ENCODE measurements at regions not wholly inside any gene's neighbourhood (a gene's known extent, or its start where the extent isn't known, plus 50 kb on each side); places are given as distances from the start of the nearest gene placed in this dataset.
A peak's percentile ranks its signal among the peaks of the same experiment; 100 is the strongest.
"Not testable (repeated sequence)": the region's sequence is repeated elsewhere in the genome, so short reads cannot be mapped to it uniquely, and the experiment has no call there.

DNA sequence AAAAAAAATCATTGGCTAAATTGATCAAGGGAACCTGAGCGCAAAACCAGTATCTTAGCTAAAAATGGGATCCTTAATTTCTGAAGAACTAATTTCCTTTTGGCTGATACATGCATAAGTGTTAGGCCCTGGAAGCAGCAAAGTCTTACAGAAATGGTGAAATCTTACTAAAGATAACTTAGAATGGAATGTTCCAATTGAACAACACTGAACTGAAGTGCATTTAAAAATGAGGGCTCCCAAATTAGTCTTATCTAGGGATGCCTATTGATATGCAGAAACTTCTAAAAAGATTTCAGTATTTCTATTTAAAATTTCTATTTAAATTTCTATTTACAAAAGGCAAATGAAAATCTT is 120.7 kb upstream of the BANK1 start:
- DNase-seq: no peak

DNA sequence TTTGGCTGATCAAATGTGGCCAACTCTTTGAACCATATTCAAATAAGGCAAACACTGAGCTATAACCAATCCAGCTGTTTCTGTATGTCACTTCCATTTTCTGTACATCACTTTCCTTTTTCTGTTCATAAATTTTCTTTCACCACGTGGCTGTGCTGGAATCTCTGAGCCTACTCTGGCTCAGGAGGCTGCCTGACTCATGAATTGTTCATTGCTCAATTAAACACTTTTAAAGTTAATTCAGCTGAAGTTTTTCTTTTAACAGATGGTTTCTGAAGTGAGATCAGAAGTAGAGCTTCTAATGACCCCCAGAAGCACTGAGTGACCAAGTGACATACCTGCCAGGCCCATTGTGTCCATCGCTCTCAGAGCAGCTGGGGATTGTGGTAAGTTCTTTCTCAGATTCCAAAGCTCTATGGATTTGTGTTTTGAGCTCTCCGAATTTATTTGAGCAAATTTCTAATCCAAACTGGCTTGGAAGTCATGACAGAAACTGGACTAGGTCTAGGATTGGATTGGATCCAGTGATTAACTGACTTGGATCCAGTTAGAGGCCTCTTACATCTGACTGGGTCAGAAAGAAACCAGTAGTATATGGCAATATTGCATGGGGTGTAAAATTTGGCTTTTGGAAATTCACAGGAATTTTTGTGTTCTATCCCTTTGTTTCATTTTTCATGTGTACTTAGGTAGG is 121.2 kb upstream of the BANK1 start:
- DNase-seq: no peak

DNA sequence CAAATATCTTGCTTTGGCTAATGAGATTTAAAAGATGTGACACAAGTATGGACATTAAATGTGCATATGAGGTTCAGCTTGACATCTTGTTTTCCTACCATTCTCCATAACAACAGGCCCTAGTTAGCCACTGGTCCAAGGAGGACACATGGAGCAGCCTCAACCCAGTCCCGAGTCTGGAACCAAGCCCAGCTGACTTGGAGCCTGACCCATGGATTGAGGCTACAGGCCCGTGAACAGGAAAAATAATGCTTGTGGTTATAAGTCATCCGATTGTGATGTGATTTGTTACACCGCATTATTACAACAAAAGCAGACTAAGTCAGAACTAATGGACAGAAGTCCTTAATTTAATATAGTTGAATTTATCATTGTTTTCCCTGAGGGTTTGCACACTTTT is 123.2 kb upstream of the BANK1 start:
- DNase-seq: no peak

DNA sequence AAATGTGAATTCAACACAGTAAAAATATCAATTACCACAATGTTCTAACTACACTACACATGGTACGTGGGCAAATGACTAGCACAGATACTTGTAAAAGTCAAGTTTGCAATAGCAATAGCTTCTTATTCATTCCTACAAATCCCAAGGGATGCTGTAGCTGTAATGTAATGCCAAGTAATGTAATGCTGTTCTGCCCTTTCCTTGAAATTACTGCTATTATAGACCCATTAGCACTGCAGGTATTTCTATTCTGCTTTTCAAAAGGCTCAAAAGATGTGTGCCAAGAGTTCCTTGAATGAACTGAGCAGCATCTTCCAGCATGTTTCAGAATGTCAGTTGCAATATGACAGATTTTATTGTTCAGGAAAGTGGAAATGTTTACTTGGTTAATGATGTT is 129.9 kb upstream of the BANK1 start:
- no peak for DNase-seq

DNA sequence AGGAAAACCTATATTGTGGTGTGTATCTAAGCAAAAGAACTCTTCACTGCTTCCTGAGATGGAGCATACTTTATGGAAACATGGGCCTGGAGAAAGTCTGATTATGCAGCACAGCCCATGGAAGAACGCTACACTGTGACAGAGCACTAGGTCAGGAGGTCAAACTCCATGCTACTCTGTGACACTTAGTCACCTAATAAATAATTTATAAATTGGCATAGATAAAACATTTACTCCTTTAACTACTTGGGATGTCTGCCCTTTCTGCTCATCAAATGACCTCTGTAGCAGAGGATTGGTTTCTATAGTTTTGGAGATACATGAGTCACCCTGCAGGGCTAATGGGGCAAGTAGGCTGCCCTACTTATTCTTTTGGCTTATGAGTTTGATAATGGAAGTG is 134.7 kb upstream of the BANK1 start:
- no peak for DNase-seq

DNA sequence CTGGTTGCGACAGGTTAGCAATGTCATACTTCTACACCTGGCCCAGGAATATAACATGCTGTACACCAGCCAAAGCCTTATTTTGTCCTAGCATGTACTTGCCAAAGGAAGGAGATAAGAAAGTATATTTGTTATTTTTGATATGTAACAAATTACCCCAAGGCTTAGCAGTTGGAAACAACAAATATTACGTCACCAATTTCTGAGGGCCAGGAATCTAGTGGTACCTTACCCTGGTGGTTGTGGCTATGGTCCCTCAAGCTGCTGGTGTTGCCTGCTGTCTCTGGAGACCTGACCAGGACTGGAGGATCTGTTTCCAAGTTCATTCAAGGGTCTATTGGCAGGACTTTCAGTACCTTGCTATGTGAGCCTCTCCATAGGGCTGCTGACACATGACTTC is 135.5 kb upstream of the BANK1 start:
- no peak for DNase-seq

DNA sequence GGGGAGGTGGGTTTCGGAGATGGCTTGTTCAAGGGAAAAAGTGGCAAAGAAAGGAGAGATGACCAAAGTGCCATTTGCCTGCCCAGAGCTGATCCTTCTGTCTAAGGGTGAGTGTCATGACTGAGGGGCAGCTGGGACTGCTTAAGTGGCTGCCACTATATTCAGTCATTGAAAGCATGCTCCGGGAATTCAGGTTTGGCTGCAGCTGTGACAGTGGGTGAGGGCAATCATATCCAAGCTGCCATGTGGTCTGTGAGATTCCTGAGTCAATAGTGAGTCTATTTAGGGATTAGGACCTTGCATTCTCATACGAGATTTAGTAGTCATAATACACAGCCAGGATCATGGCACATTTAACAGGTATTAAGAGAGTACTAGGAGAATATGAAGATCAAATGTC is 138.8 kb upstream of the BANK1 start:
- DNase-seq: no peak

DNA sequence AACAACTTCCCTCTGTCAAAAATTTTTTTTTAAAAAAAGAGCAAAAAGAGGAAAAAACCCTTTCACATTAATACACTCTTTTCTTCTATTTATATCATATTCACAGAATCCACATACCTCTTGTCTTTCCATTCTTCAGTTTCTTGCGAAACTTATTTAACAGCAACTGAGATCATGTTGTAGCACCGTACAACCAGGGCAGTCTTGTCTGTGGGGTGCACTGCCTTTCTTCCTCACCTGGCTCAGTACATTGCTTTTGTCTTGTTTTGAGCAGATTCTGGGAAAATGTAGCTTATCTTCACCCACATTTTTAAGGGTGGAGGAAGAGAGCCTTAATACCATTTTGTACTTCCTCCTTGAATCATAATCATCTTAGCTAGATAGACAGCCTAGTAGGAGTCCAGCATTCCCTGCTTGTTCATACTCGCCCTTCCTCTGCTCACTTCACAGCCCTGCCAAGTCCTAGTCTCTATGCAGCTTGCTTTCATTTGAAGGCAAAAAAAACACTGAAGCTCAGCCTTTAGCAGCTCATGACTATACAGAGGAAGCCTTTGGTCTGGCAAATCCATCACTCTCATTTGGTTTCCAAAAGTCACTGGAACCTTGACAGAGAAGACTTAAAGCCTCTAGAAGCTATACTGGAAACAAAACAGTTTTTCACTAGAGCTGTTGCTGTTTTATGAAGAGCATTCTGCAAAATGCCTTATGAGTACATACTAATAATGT is 140.6 kb upstream of the BANK1 start:
- DNase-seq: peak; percentile 43

DNA sequence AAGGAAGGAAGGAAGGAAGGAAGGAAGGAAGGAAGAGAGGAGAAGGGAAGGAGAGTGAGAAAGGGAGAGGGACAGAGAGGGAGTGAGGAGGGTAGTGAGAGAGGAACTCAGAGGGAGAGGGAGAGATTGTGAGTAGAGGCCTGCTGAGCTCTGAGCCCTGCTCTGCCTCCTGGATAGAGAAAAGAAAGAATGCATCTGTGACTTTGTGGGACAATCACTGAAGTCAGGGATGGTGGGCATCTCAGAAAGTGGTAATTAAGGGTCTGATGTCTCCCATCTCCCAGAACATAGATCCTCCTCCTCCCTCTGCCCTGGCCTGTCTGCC is 142.9 kb upstream of the BANK1 start:
- no peak for DNase-seq

DNA sequence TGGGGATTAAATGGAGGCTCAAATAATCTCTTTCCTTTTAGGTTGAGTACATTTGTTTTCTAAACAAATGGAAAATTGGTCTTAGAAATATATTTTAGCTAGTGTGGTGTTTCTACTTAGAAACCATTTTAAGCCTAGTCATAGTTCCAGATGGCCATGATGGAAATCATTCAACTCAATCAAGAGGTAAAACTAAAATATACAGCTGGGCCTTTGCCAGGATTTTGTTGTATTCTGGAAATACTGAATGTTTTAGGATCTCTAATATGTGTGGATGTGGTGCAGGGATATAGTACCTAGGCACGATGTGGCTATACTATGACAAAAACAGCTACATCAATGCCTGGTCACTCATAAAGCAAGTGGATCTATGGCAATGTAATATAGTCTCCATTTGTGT is 146.0 kb upstream of the BANK1 start:
- DNase-seq: no peak

DNA sequence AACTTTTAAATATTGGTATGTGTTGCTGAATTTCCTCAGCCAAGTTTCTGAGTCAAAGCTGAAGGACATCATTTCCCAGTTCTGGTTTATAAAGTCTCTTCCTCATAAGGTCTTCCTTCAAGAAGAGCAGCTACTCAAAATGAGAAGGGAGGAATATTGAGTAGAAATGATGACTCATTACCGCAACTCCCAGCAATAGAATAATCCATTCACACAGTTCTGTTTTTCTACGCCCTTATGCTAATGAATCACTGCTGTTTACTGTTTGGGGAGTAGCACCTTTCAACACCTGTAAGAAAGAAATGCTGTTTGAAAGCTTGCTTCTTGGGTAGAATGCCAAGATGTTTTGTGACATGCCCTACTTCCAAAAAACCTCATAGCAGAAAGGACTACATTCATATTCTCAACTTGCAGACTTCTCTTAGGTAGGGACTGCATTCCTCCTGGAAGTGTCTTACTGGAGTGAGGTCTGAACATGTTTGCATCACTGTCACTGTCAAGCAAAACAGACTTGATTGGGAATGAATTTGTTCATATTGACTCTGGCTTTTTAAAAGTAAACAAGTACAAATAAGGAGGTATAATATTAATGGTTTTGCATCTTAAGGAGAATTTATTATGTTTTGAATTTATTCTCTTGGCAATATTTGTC is 147.2 kb upstream of the BANK1 start:
- no peak for DNase-seq

DNA sequence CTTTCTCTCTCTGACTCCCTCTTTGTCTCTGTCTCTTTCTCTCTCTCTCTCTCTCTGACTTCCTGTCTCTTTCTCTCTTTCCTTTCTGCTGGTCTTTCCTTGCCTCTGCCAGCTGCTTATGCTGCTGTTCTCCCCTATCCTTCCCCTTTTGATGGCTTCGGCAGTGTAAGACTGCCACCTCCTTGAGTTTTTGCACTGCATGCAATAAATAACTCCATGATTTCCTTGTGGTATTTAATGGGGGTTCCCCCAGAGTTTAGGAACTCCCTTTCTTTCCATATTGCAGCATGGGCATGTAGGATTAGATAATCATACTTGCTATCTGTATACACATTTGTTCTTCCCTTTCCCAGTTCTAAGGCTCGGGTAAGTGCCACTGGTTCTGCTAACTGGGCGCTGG is 157.8 kb upstream of the BANK1 start:
- not testable (repeated sequence) for DNase-seq

DNA sequence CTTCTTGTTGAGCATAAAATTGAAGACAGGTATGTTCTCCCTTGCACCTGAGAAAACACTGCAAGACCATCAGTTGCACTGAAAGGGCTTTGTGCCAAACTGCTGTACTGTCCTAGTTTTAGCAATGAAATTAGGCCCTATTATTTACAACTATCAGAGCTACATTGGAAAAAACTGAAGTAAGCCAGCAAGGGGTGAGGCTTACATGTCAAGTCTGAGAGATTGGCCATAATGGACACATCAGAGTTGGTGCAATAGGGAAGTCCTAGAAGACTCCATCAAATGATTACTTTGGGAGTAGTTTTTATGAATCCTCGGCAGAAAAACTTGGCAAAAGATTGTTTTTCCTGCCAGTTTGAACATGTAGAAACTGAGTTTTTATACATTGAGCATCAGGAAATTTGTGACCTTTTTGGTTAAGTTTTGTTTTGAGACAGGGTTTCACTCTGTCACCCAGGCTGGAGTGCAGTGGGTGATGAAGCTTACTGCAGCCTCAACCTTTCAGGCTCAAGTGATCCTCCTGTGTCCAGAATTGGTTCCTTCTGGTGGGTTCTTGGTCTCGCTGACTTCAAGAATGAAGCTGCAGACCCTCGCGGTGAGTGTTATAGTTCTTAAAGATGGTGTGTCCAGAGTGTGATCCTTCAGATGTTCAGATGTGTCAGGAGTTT is 160.1 kb upstream of the BANK1 start:
- DNase-seq: no peak

DNA sequence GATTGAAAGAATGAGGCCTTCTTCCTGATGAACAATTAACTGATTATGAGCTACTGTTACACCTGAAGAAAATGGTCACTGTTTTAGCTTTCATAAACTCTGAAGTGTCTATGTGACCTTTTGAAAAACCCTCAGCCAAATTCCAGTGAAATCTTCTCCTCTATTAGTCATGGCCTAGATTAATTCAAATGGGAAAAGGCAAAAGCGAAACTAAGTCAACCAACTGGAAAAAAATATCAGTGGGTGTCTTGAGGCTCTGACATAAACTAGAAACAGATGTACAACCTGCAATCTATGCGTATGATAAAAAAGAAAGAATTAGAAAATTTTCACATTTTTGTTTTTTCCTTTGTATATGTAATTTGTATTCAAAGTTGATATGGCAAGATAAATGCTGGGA is 169.4 kb upstream of the BANK1 start:
- no peak for DNase-seq

DNA sequence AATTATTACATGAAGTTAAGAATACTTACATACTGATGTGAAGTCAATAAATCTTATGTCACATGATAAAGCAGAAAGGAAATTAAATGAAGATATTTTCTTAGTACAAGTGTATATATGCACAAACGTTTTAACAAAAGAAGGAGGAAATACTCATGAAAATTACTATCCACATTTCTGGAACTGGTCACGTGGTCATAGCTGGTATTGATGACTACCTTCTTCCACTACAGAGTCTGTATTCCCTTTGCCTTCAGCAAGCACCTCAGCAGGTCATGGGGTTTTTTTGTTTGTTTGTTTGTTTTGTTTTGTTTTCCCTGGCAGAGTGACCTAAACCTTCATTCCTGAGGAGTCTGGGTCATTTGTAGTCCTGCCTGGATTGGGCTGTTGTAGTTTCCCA is 174.9 kb upstream of the BANK1 start:
- DNase-seq: no peak

DNA sequence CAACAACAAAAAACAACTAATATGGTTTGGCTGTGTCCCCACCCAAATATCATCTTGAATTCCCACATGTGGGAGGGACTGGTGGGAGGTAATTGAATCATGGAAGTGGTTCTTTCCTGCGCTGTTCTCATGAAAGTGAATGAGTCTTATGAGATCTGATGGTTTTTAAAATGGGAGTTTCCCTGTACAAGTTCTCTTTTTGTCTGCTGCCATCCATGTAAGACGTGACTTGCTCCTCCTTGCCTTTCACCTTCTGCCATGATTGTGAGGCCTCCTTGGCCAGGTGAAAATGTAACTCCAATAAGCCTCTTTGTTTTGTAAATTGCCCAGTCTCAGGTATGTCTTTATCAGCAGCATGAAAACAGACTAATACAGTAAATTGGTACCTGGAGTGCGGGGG is 183.5 kb upstream of the BANK1 start:
- DNase-seq: not testable (repeated sequence)

DNA sequence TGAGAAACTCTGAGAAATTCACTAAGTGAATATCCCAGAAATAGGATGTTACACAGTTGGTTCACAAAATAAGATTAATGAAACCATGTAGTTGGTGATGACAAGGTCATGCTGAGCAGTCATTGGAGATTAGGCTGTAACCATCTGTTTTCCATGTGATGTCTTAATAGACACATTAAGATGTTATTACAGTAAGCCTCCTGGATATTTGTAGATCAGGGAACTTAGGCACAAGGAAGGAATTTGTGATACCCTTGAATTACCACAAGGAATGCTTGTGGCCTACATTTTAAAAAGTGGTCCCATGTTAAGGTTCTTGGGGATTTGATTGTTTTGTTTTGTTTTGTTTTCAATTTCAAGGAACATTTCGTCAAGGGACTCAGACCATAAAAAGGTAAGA is 185.6 kb upstream of the BANK1 start:
- no peak for DNase-seq

DNA sequence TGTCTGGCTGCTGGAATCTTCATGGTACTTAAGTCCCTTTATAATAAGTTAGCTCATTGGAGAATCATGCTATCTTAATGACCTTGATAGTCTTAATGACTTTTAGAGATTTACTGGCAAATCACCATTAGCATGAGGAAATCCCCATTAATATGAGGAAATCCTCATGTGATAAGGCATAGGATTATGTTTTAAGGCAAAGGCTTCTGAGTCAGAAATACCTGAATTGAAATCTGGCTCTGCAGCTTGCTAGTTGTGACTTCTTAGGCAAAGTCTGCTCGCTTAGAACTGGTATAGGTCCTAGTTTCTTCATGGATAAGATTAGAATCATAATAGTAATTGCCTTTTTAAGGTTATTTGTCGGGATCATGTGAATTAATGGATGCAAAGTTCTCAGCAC is 190.2 kb upstream of the BANK1 start:
- DNase-seq: no peak

DNA sequence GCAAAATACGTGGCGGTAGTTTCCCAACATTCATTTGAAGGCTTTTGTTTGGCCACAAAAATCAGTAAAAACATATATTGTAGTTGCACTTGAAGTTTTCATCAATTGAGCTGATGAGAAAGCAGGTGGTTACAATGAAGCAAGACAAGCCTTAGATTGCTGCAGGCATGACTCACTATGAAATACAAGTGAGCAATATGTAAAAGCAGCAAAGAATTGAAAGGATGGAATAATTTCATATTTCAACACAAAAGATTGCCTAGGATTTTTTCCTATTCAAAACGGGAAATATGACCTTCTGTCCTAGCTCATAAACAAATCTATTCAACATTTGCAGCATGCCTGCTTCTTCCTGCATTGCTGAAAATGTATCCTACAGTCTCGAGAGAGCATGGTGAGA is 190.9 kb upstream of the BANK1 start:
- no peak for DNase-seq

DNA sequence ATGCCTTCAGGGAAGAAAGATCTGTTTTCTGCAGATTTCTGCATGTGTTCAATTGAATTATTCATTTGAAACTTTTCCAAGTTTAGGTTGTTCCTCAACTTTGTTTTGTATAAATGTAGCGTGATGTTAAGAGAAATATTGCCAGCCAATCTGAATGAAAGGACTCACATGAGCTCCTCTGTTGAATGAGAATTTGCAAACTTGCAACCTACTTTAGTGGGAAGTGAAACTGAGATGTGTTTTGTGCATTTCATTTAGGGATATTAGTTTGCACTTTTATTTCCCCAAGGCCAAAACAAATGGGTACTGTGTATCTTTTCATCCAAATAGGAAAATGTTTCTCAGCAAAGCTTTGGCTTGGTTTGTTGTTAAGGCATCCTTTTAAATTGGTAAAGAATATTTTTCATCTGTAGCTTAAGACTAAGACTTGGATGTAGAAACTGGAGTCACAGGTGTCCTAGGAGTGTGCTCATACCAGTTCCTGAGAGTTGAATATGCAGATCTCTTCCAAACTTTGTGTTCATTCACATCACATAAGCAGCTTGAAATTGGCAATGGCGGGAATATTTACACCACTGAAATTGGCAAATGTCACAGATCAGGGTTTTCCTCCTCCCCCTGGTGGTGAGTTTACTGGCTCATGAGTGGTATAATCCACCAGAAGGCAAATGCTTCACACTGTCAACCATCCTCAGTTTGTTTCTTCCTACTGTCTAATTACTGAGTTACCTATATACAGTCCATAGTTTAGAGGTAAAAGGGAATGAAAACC is 193.6 kb upstream of the BANK1 start:
- DNase-seq: peak; percentile 29

DNA sequence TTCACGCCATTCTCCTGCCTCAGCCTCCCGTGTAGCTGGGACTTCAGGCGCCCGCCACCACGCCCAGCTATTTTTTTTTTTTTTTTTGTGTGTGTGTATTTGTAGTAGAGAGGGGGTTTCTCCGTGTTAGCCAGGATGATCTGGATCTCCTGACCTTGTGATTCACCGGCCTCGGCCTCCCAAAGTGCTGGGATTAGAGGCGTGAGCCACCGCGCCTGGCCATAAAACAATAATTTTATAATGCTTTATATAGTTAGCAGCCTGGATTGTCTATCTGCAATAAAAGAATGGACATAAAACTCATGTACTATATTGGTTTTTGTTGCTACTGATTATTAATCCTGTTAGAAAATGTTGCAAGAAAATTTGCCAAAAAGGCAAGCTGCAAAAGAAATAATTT is 195.9 kb upstream of the BANK1 start:
- no peak for DNase-seq

DNA sequence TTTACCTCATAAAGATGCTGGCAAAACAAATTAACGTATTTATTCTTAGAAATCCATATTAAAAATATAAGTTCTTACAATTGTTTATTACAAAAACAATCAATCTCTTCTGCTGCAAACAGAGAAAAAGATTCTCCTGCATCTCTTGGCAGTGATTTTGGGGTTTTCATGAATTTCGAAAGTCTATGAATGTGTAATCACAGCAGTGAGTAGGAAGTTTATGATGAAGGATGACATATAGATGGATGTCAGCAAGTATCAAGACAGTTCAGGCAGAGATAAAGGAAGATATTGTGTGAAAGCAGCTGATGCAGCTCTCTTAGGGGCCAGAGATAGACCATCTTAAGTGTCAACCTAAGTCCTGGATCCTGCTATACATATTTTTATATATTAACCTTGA is 196.9 kb upstream of the BANK1 start:
- no peak for DNase-seq

DNA sequence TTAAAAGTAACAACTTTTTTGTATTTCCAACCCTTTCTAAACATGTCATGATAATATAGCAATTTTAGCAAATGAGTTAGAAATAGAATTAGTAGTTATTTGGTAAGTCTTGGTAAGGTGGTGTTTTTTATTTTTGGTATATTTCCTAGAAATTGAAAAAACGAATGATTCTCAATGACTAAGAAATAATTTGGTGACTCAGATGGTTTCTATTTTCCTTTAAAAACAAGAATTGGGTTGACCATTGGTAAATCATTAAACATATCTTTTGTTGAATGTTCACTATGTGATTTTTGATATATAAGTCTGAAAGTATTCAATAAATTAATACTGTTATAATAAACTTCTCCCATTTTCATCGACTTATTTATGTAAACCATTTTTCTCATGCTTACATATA is 206.2 kb upstream of the BANK1 start:
- no peak for DNase-seq
